ENCODE measurements at regions not wholly inside any gene's neighbourhood (a gene's known extent, or its start where the extent isn't known, plus 50 kb on each side); places are given as distances from the start of the nearest gene placed in this dataset.

DNA sequence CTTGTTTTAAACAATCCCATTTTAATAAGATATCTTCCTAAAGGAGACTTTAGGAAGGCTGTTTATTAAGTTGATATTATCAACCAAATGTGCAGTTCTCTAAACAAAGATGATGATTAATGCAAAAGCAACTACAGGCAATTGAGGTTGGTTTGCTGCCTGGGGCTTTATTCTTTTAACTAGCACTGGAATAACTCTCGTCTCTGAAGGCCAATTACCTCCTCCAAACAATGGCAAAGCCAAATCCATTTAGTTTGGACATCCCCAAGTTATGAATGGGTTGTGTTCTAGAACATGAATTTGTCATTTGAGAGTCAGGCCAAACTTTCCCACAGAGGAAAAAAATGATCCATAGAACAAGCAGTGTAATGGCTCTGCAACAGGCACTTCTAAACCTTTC is 114.1 kb downstream of the SLC16A9 start:
- Histone ChIP-seq H3K4me1 (peaks cover 0 to 8% (median 0%) of the 10 kb centered on the region in 3 donors), H3K27ac (no peak overlapping the region), H3K9me3 (no peaks in the 10 kb centered on the region), H3K27me3 (no peaks in the 10 kb centered on the region), H3K4me3 (no peak overlapping the region), H3K36me3 (no peaks in the 10 kb centered on the region)
- no peak for ATAC-seq
- TF ChIP-seq POLR2A (IDR thresholded peaks at IDR 0.05) (no peak), EP300 (IDR thresholded peaks at IDR 0.05) (no peak), CTCF (IDR thresholded peaks at IDR 0.05) (no peak), POLR2AphosphoS5 (IDR thresholded peaks at IDR 0.05) (no peak)
- WGBS, 2 donors (ENCODE audit: low coverage in 1 of 2), result 7 to 17% methylated on average over 1 of the region's 1 CpG

- Histone ChIP-seq H3K36me3 (no peaks in the 10 kb centered on the region), H3K27me3 (no peaks in the 10 kb centered on the region), H3K4me3 (no peak overlapping the region), H3K9me3 (no peaks in the 10 kb centered on the region), H3K27ac (no peak overlapping the region), H3K4me1 (peaks cover 0 to 8% (median 0%) of the 10 kb centered on the region in 3 donors)
- WGBS, 2 donors (ENCODE audit: low coverage in 1 of 2), result 100% methylated on average over 1 to 2 of the region's 2 CpGs
- ATAC-seq, result no peak
- TF ChIP-seq EP300 (IDR thresholded peaks at IDR 0.05) (no peak), POLR2A (IDR thresholded peaks at IDR 0.05) (no peak), POLR2AphosphoS5 (IDR thresholded peaks at IDR 0.05) (no peak)
Measured at GRCh38 chr10:59593768-59594167, 115.9 kb downstream of the SLC16A9 start.

DNA sequence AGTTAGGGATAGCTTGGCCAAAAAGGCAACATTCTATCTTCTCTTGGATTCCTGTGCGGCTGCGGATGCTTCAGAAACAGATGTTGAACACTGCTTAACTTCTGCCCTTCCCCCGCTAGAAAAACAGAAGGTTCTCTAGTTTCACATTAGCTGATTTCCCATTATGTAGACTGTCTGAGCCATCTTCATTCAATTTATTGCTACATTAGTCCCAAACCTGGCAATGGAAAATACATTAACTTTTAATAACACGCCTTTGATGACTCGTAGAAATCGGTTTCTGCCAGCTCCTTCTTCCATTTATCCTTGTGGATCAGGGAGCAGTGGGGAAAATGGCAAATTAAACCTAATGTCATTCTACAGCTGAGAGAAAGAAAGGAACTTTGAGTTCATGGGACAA is 119.9 kb downstream of the SLC16A9 start:
- whole genome bisulfite sequencing, 2 donors (ENCODE audit: low coverage in 1 of 2), result 62 to 79% methylated on average over 3 to 6 of the region's 6 CpGs
- Histone ChIP-seq H3K27me3 (no peaks in the 10 kb centered on the region), H3K27ac (no peak overlapping the region), H3K4me3 (no peak overlapping the region), H3K9me3 (no peaks in the 10 kb centered on the region), H3K36me3 (no peaks in the 10 kb centered on the region), H3K4me1 (peaks cover 0 to 3% (median 0%) of the 10 kb centered on the region in 3 donors)
- no peak for TF ChIP-seq POLR2AphosphoS5 (IDR thresholded peaks at IDR 0.05)
- ATAC-seq, result no peak

GRCh38 chr10:59588791-59589190 is 120.9 kb downstream of the SLC16A9 start:
- H3K27me3 ChIP-seq, result no peaks in the 10 kb centered on the region
- TF ChIP-seq EP300 (IDR thresholded peaks at IDR 0.05) (no peak), POLR2AphosphoS5 (IDR thresholded peaks at IDR 0.05) (no peak), CTCF (IDR thresholded peaks at IDR 0.05) (no peak), POLR2A (IDR thresholded peaks at IDR 0.05) (no peak)
- no peak overlapping the region for H3K27ac ChIP-seq
- 89 to 96% methylated on average over 2 of the region's 6 CpGs for WGBS, 2 donors (ENCODE audit: low coverage in 1 of 2)
- no peak overlapping the region for H3K4me3 ChIP-seq
- ATAC-seq, result no peak
- no peaks in the 10 kb centered on the region for H3K9me3 ChIP-seq
- no peaks in the 10 kb centered on the region for H3K36me3 ChIP-seq
- H3K4me1 ChIP-seq, result peaks cover 0 to 5% (median 0%) of the 10 kb centered on the region in 3 donors

- no peaks in the 10 kb centered on the region for H3K27me3 ChIP-seq
- H3K4me3 ChIP-seq, result no peak overlapping the region
- H3K27ac ChIP-seq, result no peak overlapping the region
- WGBS, 2 donors (ENCODE audit: low coverage in 1 of 2), result 69 to 70% methylated on average over 2 of the region's 2 CpGs
- H3K4me1 ChIP-seq, result peaks cover 0 to 5% (median 0%) of the 10 kb centered on the region in 3 donors
- no peaks in the 10 kb centered on the region for H3K36me3 ChIP-seq
- TF ChIP-seq POLR2AphosphoS5 (IDR thresholded peaks at IDR 0.05) (no peak), POLR2A (IDR thresholded peaks at IDR 0.05) (no peak), EP300 (IDR thresholded peaks at IDR 0.05) (no peak), CTCF (IDR thresholded peaks at IDR 0.05) (no peak)
- ATAC-seq, result no peak
- H3K9me3 ChIP-seq, result no peaks in the 10 kb centered on the region
Measured at GRCh38 chr10:59587756-59588140, 121.9 kb downstream of the SLC16A9 start.

DNA sequence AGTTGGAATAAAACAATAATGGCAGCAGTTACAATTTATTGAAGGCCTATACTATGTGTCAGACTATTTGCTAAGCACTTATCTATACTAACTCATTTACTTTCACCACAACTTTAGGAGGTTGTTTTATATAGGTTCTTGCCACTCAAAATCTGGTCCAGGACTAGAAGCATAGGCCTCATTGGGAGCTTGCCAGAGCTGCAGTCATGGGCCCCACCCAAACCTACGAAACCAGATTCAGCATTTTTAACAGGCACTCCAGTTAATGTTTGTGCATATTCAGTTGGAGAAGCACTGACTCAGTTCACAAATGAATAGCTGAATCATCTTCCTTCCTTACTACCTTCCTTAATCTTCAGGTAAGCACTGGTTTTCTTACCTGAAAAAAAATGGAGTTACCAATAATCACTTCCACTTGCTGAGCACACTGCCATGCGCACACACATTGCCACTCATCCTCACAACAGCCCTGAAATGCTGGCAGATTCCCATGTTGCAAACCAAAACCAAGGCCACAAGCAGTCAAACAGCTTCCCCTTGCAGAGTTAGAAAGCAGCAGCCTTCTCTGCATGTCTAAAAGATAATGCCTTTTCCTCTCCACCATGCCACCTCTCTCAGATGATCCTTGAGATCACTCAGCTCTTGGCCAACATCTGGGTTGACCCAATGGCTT is 122.4 kb downstream of the SLC16A9 start:
- TF ChIP-seq EP300 (IDR thresholded peaks at IDR 0.05) (no peak), CTCF (IDR thresholded peaks at IDR 0.05) (no peak), POLR2AphosphoS5 (IDR thresholded peaks at IDR 0.05) (no peak), POLR2A (IDR thresholded peaks at IDR 0.05) (no peak)
- H3K4me3 ChIP-seq, result no peak overlapping the region
- WGBS, 2 donors (ENCODE audit: low coverage in 1 of 2), result 79 to 100% methylated on average over 2 of the region's 2 CpGs
- H3K27me3 ChIP-seq, result no peaks in the 10 kb centered on the region
- no peak overlapping the region for H3K27ac ChIP-seq
- ATAC-seq, result no peak
- no peaks in the 10 kb centered on the region for H3K36me3 ChIP-seq
- no peaks in the 10 kb centered on the region for H3K9me3 ChIP-seq
- peaks cover 0 to 5% (median 0%) of the 10 kb centered on the region in 3 donors for H3K4me1 ChIP-seq
